ENCODE measurements at regions not wholly inside any gene's neighbourhood (a gene's known extent, or its start where the extent isn't known, plus 50 kb on each side); places are given as distances from the start of the nearest gene placed in this dataset.

DNA sequence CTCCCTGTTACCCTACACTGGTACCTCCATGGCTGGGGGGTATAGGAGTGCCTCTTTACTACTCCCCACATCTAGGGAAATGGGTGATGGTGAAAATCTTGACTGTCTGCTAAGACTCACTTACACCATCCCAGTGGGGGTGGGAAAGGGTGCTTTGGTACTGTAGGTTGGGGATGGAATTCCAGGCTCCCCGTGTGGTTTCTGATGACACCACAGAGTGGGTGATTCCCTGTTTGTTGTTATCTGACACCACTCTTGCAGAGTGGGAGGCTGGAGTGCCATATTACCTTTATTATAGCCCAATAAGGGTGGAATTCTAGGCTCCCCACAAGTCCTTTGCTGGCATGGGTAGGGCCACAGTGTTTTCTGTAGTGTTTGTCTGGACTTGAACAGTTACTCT lies 264.6 kb upstream of the MAN1A1 start:
- WGBS (ENCODE audit: insufficient coverage): no CpG with 5 or more reads among the region's 1 CpG
- H3K4me3 Mint-ChIP-seq: no peak overlapping the region
- H3K4me1 Mint-ChIP-seq: peaks cover 4% of the 10 kb centered on the region
- TF ChIP-seq, protein P1, sequence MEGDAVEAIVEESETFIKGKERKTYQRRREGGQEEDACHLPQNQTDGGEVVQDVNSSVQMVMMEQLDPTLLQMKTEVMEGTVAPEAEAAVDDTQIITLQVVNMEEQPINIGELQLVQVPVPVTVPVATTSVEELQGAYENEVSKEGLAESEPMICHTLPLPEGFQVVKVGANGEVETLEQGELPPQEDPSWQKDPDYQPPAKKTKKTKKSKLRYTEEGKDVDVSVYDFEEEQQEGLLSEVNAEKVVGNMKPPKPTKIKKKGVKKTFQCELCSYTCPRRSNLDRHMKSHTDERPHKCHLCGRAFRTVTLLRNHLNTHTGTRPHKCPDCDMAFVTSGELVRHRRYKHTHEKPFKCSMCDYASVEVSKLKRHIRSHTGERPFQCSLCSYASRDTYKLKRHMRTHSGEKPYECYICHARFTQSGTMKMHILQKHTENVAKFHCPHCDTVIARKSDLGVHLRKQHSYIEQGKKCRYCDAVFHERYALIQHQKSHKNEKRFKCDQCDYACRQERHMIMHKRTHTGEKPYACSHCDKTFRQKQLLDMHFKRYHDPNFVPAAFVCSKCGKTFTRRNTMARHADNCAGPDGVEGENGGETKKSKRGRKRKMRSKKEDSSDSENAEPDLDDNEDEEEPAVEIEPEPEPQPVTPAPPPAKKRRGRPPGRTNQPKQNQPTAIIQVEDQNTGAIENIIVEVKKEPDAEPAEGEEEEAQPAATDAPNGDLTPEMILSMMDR (IDR thresholded peaks at IDR 0.05): no peak
- peaks cover 0 to 2% (median 0%) of the 10 kb centered on the region in 7 donors for H3K9me3 Mint-ChIP-seq
- no peak overlapping the region for H3K27ac Mint-ChIP-seq
- Histone ChIP-seq H3K27ac (ENCODE audit: low read depth in 1 of 2, low read length in 2 of 2) (no peak overlapping the region), H2AFZ (ENCODE audit: insufficient read depth, low read depth, low read length, poor library complexity, severe bottlenecking) (no peak overlapping the region), H3K36me3 (replicated peaks in 1 of 2; ENCODE audit: control insufficient read depth in 1 of 2, insufficient read depth in 2 of 2, low read length in 2 of 2) (no peaks in the 10 kb centered on the region), H3K4me2 (replicated peaks; ENCODE audit: extremely low read depth, low read length, poor library complexity, severe bottlenecking) (no peak overlapping the region), H4K20me1 (ENCODE audit: insufficient read depth, low read length) (no peaks in the 10 kb centered on the region), H3K9ac (ENCODE audit: insufficient read depth, low read length, poor library complexity, severe bottlenecking) (no peak overlapping the region), H3K27me3 (ENCODE audit: control insufficient read depth in 2 of 2, insufficient read depth in 2 of 2, low read length in 2 of 2) (no peaks in the 10 kb centered on the region), H3K4me1 (ENCODE audit: control insufficient read depth in 1 of 2, insufficient read depth in 2 of 2, low read length in 2 of 2) (no peaks in the 10 kb centered on the region), H3K79me2 (ENCODE audit: insufficient read depth, low read length) (no peaks in the 10 kb centered on the region), H3K9me3 (replicated peaks in 1 of 2; ENCODE audit: control insufficient read depth in 1 of 2, insufficient read depth in 1 of 2, low read length in 2 of 2) (no peaks in the 10 kb centered on the region), H3K4me3 (replicated peaks in 1 of 3; ENCODE audit: low read depth in 2 of 3, low read length in 3 of 3) (no peak overlapping the region)
- no peaks in the 10 kb centered on the region for H3K27me3 Mint-ChIP-seq (ENCODE audit: low read depth in 3 of 3)
- no peaks in the 10 kb centered on the region for H3K36me3 Mint-ChIP-seq
- no peak for DNase-seq
- intact Hi-C loops (cut with micrococcal nuclease): no loop called here

DNA sequence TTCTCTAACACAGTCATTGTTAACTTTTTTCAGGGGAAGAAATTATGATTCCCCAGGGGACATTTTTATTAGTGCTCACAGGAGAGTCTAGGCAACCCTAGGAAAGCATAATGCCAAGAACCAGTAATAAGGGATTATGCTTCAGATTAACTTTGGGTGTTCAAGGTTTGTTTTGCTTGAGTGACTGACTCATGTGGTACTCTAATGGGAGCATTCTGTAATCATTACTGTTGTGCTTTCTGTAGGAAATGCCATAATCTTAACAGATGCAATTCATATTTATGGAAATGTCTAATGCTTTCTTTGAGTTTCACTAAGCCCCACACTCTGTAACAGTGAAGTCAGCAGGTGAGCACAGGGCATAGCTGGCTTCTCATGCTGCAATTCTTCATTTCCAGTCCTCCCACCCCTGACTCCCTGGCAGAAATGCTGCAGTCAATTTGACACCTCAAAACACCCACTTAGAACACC lies 263.4 kb upstream of the MAN1A1 start:
- Histone ChIP-seq H3K4me3 (replicated peaks in 1 of 3; ENCODE audit: low read depth in 2 of 3, low read length in 3 of 3) (no peak overlapping the region), H3K9ac (ENCODE audit: insufficient read depth, low read length, poor library complexity, severe bottlenecking) (no peak overlapping the region), H3K79me2 (ENCODE audit: insufficient read depth, low read length) (no peaks in the 10 kb centered on the region), H4K20me1 (ENCODE audit: insufficient read depth, low read length) (no peaks in the 10 kb centered on the region), H3K27ac (ENCODE audit: low read depth in 1 of 2, low read length in 2 of 2) (no peak overlapping the region), H3K4me1 (ENCODE audit: control insufficient read depth in 1 of 2, insufficient read depth in 2 of 2, low read length in 2 of 2) (no peaks in the 10 kb centered on the region), H2AFZ (ENCODE audit: insufficient read depth, low read depth, low read length, poor library complexity, severe bottlenecking) (no peak overlapping the region), H3K27me3 (ENCODE audit: control insufficient read depth in 2 of 2, insufficient read depth in 2 of 2, low read length in 2 of 2) (no peaks in the 10 kb centered on the region), H3K9me3 (replicated peaks in 1 of 2; ENCODE audit: control insufficient read depth in 1 of 2, insufficient read depth in 1 of 2, low read length in 2 of 2) (no peaks in the 10 kb centered on the region), H3K4me2 (replicated peaks; ENCODE audit: extremely low read depth, low read length, poor library complexity, severe bottlenecking) (no peak overlapping the region), H3K36me3 (replicated peaks in 1 of 2; ENCODE audit: control insufficient read depth in 1 of 2, insufficient read depth in 2 of 2, low read length in 2 of 2) (no peaks in the 10 kb centered on the region)
- H3K36me3 Mint-ChIP-seq: no peaks in the 10 kb centered on the region
- peaks cover 4% of the 10 kb centered on the region for H3K4me1 Mint-ChIP-seq
- peaks cover 0 to 2% (median 0%) of the 10 kb centered on the region in 7 donors for H3K9me3 Mint-ChIP-seq
- no peak overlapping the region for H3K27ac Mint-ChIP-seq
- no peak for DNase-seq
- no peak overlapping the region for H3K4me3 Mint-ChIP-seq
- H3K27me3 Mint-ChIP-seq (ENCODE audit: low read depth in 3 of 3): no peaks in the 10 kb centered on the region
- intact Hi-C loops (cut with micrococcal nuclease): no loop called here
- TF ChIP-seq, protein P1 (IDR thresholded peaks at IDR 0.05): no peak
